GM23338 (cell line): ENCODE measurements at regions not wholly inside any gene's neighbourhood (a gene's known extent, or its start where the extent isn't known, plus 50 kb on each side); places are given as distances from the start of the nearest gene placed in this dataset.

Experiments used
- ATAC-seq: fragments of 200-7000 bp; cut with Tn5 transposase; 3 replicates; pipeline ENCODE4 v1.9.1; 2020
- DNase-seq: peaks from one replicate; pipeline ENCODE4 v3.0.0-alpha.2; 2015; ENCODE audit warnings: low spot score
- H2AFZ ChIP-seq: fragments of 200-600 bp; sonication (generic); 2 replicates; pipeline ENCODE4 v1.8.0; 2016; ENCODE audit warnings: antibody characterized with exemption, mild to moderate bottlenecking, moderate library complexity
- H3F3A ChIP-seq: fragments of 200-600 bp; sonication (generic); replicated peaks from 2 replicates; pipeline ENCODE4 v1.8.0; 2017; ENCODE audit warnings: antibody characterized with exemption, mixed run types, low read depth
- H3K27ac ChIP-seq: fragments of 200-600 bp; sonication (generic); 2 replicates; pipeline ENCODE4 v1.6.1; 2016; ENCODE audit warnings: low read depth
- H3K27me3 ChIP-seq: fragments of 200-600 bp; sonication (generic); 2 replicates; pipeline ENCODE4 v1.8.0; 2016; ENCODE audit warnings: mild to moderate bottlenecking, mixed run types, moderate library complexity; ENCODE audit not compliant: insufficient read depth
- H3K36me3 ChIP-seq: fragments of 200-600 bp; sonication (generic); 2 replicates; pipeline ENCODE4 v1.8.0; 2016; ENCODE audit warnings: mild to moderate bottlenecking; ENCODE audit not compliant: insufficient read depth
- H3K4me1 ChIP-seq: fragments of 200-600 bp; sonication (generic); 2 replicates; pipeline ENCODE4 v1.8.0; 2016; ENCODE audit warnings: mild to moderate bottlenecking, moderate library complexity; ENCODE audit not compliant: insufficient read depth
- H3K4me2 ChIP-seq: fragments of 200-600 bp; sonication (generic); 2 replicates; pipeline ENCODE4 v1.7.1; 2017; ENCODE audit warnings: mixed run types
- H3K4me3 ChIP-seq: fragments of 200-600 bp; sonication (generic); 2 replicates; pipeline ENCODE4 v1.6.1; 2016; ENCODE audit warnings: mixed run types
- H3K79me2 ChIP-seq: fragments of 200-600 bp; sonication (generic); replicated peaks from 2 replicates; pipeline ENCODE4 v1.8.0; 2017; ENCODE audit warnings: mild to moderate bottlenecking; ENCODE audit not compliant: insufficient read depth
- H3K9me2 ChIP-seq: fragments of 200-600 bp; sonication (generic); 2 replicates; pipeline ENCODE4 v1.8.0; 2017; ENCODE audit not compliant: insufficient read depth
- H4K20me1 ChIP-seq: fragments of 200-600 bp; sonication (generic); replicated peaks from 2 replicates; pipeline ENCODE4 v1.8.0; 2017; ENCODE audit warnings: mild to moderate bottlenecking; ENCODE audit not compliant: insufficient read depth
- H3K27ac Mint-ChIP-seq: 2 replicates; pipeline ENCODE4 v1.8.0; 2020; ENCODE audit warnings: inconsistent platforms, mild to moderate bottlenecking, moderate library complexity, mixed read lengths
- H3K27me3 Mint-ChIP-seq: 3 replicates; pipeline ENCODE4 v1.8.0; 2022; ENCODE audit warnings: low read depth, mild to moderate bottlenecking, moderate library complexity, mixed read lengths, inconsistent platforms; ENCODE audit not compliant: insufficient read depth, poor library complexity
- H3K36me3 Mint-ChIP-seq: 3 replicates; pipeline ENCODE4 v1.8.0; 2021; ENCODE audit warnings: low read depth, mild to moderate bottlenecking, inconsistent platforms, moderate library complexity, mixed read lengths
- H3K4me1 Mint-ChIP-seq: 3 replicates; pipeline ENCODE4 v1.8.0; 2020; ENCODE audit warnings: mild to moderate bottlenecking, inconsistent platforms, mixed read lengths
- H3K4me3 Mint-ChIP-seq: 3 replicates; pipeline ENCODE4 v1.8.0; 2021; ENCODE audit warnings: moderate library complexity, mild to moderate bottlenecking, inconsistent platforms, mixed read lengths
- H3K9me3 Mint-ChIP-seq: 3 replicates; pipeline ENCODE4 v1.8.0; 2020; ENCODE audit warnings: moderate library complexity, mild to moderate bottlenecking, inconsistent platforms, mixed read lengths
- CREB1 ChIP-seq: fragments of 250-450 bp; sonication (Bioruptor Pico); IDR thresholded peaks from 2 replicates; pipeline ENCODE4 v1.5.0; 2020; ENCODE audit warnings: low read depth, mild to moderate bottlenecking, moderate library complexity
- EZH2 ChIP-seq: fragments of 200-600 bp; sonication (generic); IDR thresholded peaks from one replicate; pipeline ENCODE4 v1.8.0; 2017; ENCODE audit warnings: antibody characterized with exemption, mild to moderate bottlenecking, low read depth; ENCODE audit not compliant: unreplicated experiment
- EZH2phosphoT487 ChIP-seq: fragments of 200-600 bp; sonication (generic); IDR thresholded peaks from one replicate; pipeline ENCODE4 v1.8.1; 2018; ENCODE audit warnings: antibody characterized with exemption; ENCODE audit not compliant: unreplicated experiment
- JUNB ChIP-seq: IDR thresholded peaks from one replicate; pipeline ENCODE4 v1.6.1; 2016; ENCODE audit warnings: antibody characterized with exemption; ENCODE audit not compliant: unreplicated experiment
- STAT1 ChIP-seq: IDR thresholded peaks from one replicate; pipeline ENCODE4 v1.6.1; 2016; ENCODE audit warnings: antibody characterized with exemption; ENCODE audit not compliant: unreplicated experiment
- ZNF114 ChIP-seq: fragments of 250-450 bp; sonication (Bioruptor Pico); IDR thresholded peaks from 2 replicates; pipeline ENCODE4 v1.5.0; 2020; ENCODE audit warnings: mild to moderate bottlenecking, moderate library complexity
- ZNF331 ChIP-seq: fragments of 250-450 bp; sonication (Bioruptor Pico); IDR thresholded peaks from 2 replicates; pipeline ENCODE4 v1.5.0; 2020; ENCODE audit warnings: low read depth, mild to moderate bottlenecking, moderate library complexity
- TF ChIP-seq, protein P1 (sequence below): IDR thresholded peaks from 2 replicates; pipeline ENCODE4 v1.6.1; 2016; ENCODE audit warnings: antibody characterized with exemption
- TF ChIP-seq, protein P2 (sequence below): fragments of 250-450 bp; sonication (Bioruptor Pico); IDR thresholded peaks from 2 replicates; pipeline ENCODE4 v1.5.0; 2020; ENCODE audit warnings: mild to moderate bottlenecking, moderate library complexity
- TF ChIP-seq, protein P3 (sequence below), 2 experiments: fragments of 200-600 bp in 1 of 2; sonication (generic) in 1 of 2; conservative IDR thresholded peaks; 2 replicates each; pipeline versions ENCODE4 v1.5.1 to v1.6.1; 2016 to 2017; ENCODE audit warnings: antibody characterized with exemption in 2 of 2, low read depth in 2 of 2, mild to moderate bottlenecking in 2 of 2, moderate library complexity in 1 of 2

DNA sequence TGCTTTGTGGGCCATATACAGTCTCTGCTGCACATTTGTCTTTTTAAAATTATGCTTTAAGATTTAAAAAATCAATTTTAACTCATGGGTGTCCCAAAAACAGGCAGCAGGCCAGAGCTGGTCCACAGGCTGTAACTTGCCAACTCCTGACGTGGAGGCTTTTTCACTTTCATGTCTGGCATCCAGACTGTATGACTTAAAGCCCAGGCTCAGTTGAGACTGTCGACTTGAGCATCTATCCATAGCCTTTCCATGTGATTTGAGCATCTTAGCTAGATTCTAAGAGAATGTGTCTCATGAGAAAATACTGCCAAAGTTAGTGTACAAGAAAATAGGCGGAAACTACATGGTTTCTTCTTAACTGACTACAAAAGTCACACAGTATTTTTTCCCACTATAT, 559.0 kb upstream of the TUSC1 start (continued):
- TF ChIP-seq STAT1 (no peak), JUNB (no peak), ZNF331 (CRISPR knock-in tag) (no peak)
- TF ChIP-seq, protein P1, sequence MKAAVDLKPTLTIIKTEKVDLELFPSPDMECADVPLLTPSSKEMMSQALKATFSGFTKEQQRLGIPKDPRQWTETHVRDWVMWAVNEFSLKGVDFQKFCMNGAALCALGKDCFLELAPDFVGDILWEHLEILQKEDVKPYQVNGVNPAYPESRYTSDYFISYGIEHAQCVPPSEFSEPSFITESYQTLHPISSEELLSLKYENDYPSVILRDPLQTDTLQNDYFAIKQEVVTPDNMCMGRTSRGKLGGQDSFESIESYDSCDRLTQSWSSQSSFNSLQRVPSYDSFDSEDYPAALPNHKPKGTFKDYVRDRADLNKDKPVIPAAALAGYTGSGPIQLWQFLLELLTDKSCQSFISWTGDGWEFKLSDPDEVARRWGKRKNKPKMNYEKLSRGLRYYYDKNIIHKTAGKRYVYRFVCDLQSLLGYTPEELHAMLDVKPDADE, result no peak

DNA sequence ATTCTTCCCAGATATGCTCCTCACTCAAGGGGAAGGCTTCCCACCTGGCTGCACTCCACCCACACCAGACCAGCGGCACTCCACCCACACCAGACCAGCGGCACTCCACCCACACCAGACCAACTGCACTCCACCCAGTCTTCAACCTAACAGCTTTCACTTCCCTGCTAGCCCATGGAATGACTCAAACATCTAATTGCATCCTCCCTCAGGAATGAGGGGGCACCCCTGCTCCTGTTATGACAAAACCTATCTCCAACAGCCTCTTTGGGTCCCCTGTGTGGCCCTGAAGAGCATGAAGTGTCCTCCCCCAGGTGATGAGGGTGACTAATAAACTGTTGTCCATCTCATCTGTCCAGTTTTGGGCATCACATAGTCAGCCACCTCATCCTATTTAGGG, 556.6 kb upstream of the TUSC1 start:
- TF ChIP-seq, protein P2, sequence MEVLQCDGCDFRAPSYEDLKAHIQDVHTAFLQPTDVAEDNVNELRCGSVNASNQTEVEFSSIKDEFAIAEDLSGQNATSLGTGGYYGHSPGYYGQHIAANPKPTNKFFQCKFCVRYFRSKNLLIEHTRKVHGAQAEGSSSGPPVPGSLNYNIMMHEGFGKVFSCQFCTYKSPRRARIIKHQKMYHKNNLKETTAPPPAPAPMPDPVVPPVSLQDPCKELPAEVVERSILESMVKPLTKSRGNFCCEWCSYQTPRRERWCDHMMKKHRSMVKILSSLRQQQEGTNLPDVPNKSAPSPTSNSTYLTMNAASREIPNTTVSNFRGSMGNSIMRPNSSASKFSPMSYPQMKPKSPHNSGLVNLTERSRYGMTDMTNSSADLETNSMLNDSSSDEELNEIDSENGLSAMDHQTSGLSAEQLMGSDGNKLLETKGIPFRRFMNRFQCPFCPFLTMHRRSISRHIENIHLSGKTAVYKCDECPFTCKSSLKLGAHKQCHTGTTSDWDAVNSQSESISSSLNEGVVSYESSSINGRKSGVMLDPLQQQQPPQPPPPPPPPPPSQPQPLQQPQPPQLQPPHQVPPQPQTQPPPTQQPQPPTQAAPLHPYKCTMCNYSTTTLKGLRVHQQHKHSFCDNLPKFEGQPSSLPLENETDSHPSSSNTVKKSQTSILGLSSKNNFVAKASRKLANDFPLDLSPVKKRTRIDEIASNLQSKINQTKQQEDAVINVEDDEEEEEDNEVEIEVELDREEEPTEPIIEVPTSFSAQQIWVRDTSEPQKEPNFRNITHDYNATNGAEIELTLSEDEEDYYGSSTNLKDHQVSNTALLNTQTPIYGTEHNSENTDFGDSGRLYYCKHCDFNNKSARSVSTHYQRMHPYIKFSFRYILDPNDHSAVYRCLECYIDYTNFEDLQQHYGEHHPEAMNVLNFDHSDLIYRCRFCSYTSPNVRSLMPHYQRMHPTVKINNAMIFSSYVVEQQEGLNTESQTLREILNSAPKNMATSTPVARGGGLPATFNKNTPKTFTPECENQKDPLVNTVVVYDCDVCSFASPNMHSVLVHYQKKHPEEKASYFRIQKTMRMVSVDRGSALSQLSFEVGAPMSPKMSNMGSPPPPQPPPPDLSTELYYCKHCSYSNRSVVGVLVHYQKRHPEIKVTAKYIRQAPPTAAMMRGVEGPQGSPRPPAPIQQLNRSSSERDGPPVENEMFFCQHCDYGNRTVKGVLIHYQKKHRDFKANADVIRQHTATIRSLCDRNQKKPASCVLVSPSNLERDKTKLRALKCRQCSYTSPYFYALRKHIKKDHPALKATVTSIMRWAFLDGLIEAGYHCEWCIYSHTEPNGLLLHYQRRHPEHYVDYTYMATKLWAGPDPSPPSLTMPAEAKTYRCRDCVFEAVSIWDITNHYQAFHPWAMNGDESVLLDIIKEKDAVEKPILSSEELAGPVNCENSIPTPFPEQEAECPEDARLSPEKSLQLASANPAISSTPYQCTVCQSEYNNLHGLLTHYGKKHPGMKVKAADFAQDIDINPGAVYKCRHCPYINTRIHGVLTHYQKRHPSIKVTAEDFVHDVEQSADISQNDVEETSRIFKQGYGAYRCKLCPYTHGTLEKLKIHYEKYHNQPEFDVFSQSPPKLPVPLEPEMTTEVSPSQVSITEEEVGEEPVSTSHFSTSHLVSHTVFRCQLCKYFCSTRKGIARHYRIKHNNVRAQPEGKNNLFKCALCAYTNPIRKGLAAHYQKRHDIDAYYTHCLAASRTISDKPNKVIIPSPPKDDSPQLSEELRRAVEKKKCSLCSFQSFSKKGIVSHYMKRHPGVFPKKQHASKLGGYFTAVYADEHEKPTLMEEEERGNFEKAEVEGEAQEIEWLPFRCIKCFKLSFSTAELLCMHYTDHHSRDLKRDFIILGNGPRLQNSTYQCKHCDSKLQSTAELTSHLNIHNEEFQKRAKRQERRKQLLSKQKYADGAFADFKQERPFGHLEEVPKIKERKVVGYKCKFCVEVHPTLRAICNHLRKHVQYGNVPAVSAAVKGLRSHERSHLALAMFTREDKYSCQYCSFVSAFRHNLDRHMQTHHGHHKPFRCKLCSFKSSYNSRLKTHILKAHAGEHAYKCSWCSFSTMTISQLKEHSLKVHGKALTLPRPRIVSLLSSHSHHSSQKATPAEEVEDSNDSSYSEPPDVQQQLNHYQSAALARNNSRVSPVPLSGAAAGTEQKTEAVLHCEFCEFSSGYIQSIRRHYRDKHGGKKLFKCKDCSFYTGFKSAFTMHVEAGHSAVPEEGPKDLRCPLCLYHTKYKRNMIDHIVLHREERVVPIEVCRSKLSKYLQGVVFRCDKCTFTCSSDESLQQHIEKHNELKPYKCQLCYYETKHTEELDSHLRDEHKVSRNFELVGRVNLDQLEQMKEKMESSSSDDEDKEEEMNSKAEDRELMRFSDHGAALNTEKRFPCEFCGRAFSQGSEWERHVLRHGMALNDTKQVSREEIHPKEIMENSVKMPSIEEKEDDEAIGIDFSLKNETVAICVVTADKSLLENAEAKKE (CRISPR knock-in tag), result no peak
- TF ChIP-seq ZNF114, result no peak
- TF ChIP-seq, protein P3, sequence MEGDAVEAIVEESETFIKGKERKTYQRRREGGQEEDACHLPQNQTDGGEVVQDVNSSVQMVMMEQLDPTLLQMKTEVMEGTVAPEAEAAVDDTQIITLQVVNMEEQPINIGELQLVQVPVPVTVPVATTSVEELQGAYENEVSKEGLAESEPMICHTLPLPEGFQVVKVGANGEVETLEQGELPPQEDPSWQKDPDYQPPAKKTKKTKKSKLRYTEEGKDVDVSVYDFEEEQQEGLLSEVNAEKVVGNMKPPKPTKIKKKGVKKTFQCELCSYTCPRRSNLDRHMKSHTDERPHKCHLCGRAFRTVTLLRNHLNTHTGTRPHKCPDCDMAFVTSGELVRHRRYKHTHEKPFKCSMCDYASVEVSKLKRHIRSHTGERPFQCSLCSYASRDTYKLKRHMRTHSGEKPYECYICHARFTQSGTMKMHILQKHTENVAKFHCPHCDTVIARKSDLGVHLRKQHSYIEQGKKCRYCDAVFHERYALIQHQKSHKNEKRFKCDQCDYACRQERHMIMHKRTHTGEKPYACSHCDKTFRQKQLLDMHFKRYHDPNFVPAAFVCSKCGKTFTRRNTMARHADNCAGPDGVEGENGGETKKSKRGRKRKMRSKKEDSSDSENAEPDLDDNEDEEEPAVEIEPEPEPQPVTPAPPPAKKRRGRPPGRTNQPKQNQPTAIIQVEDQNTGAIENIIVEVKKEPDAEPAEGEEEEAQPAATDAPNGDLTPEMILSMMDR (conservative IDR thresholded peaks at IDR 0.05; ENCODE audit: low read depth in 2 of 2), result no peak
- no peak for TF ChIP-seq CREB1 (CRISPR knock-in tag)
- no peak for TF ChIP-seq EZH2
- TF ChIP-seq EZH2phosphoT487, result no peak
- TF ChIP-seq, protein P1, result no peak
- Histone ChIP-seq H3K27me3 (no peaks in the 10 kb centered on the region), H3K9me2 (no peaks in the 10 kb centered on the region), H3K4me2 (no peak overlapping the region), H3K79me2 (no peaks in the 10 kb centered on the region), H3K36me3 (no peaks in the 10 kb centered on the region), H3K4me1 (no peaks in the 10 kb centered on the region), H4K20me1 (no peaks in the 10 kb centered on the region), H3K27ac (no peak overlapping the region), H3K4me3 (no peak overlapping the region), H2AFZ (no peak overlapping the region), H3F3A (no peaks in the 10 kb centered on the region)
- DNase-seq (no peak), ATAC-seq (no peak)
- Mint-ChIP-seq H3K9me3 (no peaks in the 10 kb centered on the region), H3K4me3 (no peak overlapping the region), H3K36me3 (no peaks in the 10 kb centered on the region), H3K27ac (no peak overlapping the region; the same call in 1 of the 2 replicates), H3K27me3 (no peaks in the 10 kb centered on the region), H3K4me1 (no peaks in the 10 kb centered on the region)
